Keratinocyte (primary cell): ENCODE measurements at regions not wholly inside any gene's neighbourhood (a gene's known extent, or its start where the extent isn't known, plus 50 kb on each side); places are given as distances from the start of the nearest gene placed in this dataset.

ENCODE experiments used
- DNase-seq: peaks from one replicate; pipeline ENCODE4 v3.0.0-alpha.2; 2011; ENCODE audit warnings: low read depth, missing footprints, low spot score
- FAIRE-seq: peaks from 2 replicates; lab custom pipeline; 2011; peaks lifted over from hg19 to GRCh38; lab: Jason Lieb, UNC
- H2AFZ ChIP-seq: 2 replicates; pipeline ENCODE4 v1.6.0; 2012; ENCODE audit warnings: low read length, control low read depth, inconsistent platforms; ENCODE audit not compliant: control insufficient read depth
- H3K27ac ChIP-seq: 2 replicates; pipeline ENCODE4 v1.5.1; 2011; ENCODE audit warnings: low read length; ENCODE audit not compliant: control insufficient read depth, insufficient read depth
- H3K27me3 ChIP-seq: 3 replicates; pipeline ENCODE4 v1.6.0; 2011; ENCODE audit warnings: low read length; ENCODE audit not compliant: control insufficient read depth, insufficient read depth; ENCODE audit errors: extremely low read depth
- H3K36me3 ChIP-seq, 2 experiments: 2 replicates in 1 of 2; 3 replicates in 1 of 2; pipeline ENCODE4 v1.5.1; 2011; ENCODE audit warnings: low read length in 2 of 2, mild to moderate bottlenecking in 1 of 2; ENCODE audit not compliant: control insufficient read depth in 2 of 2, insufficient read depth in 2 of 2; ENCODE audit errors: extremely low read depth in 1 of 2
- H3K4me1 ChIP-seq: 3 replicates; pipeline ENCODE4 v1.5.1; 2011; ENCODE audit warnings: low read length; ENCODE audit not compliant: control insufficient read depth, insufficient read depth; ENCODE audit errors: extremely low read depth
- H3K4me2 ChIP-seq: 3 replicates; pipeline ENCODE4 v1.6.0; 2011; ENCODE audit warnings: low read depth, low read length; ENCODE audit not compliant: control insufficient read depth, insufficient read depth; ENCODE audit errors: extremely low read depth
- H3K4me3 ChIP-seq, 3 experiments: fragments of 200-600 bp in 1 of 3; sonication (generic) in 1 of 3; 2 replicates in 2 of 3; 3 replicates in 1 of 3; pipeline ENCODE4 v1.5.1; 2011 to 2016; ENCODE audit warnings: low read length in 3 of 3, mild to moderate bottlenecking in 3 of 3, control low read depth in 2 of 3, inconsistent platforms in 1 of 3, low read depth in 1 of 3, mixed read lengths in 1 of 3, mixed run types in 1 of 3, moderate library complexity in 1 of 3; ENCODE audit not compliant: control insufficient read depth in 2 of 3, insufficient read depth in 2 of 3; ENCODE audit errors: extremely low read depth in 1 of 3
- H3K79me2 ChIP-seq: 2 replicates; pipeline ENCODE4 v1.6.0; 2012; ENCODE audit warnings: low read length; ENCODE audit not compliant: control insufficient read depth, insufficient read depth
- H3K9ac ChIP-seq: 3 replicates; pipeline ENCODE4 v1.6.0; 2011; ENCODE audit warnings: low read length; ENCODE audit not compliant: control insufficient read depth, insufficient read depth; ENCODE audit errors: extremely low read depth
- H3K9me1 ChIP-seq: 3 replicates; pipeline ENCODE4 v1.6.0; 2011; ENCODE audit warnings: low read length; ENCODE audit not compliant: control insufficient read depth, insufficient read depth; ENCODE audit errors: extremely low read depth
- H3K9me3 ChIP-seq: 2 replicates; pipeline ENCODE4 v1.5.1; 2012; ENCODE audit warnings: low read depth, low read length; ENCODE audit not compliant: control insufficient read depth
- H4K20me1 ChIP-seq: 3 replicates; pipeline ENCODE4 v1.6.0; 2011; ENCODE audit warnings: low read length; ENCODE audit not compliant: control insufficient read depth, insufficient read depth; ENCODE audit errors: extremely low read depth
- CTCF ChIP-seq, 3 experiments: IDR thresholded peaks in 1 of 3; conservative IDR thresholded peaks in 1 of 3; optimal IDR thresholded peaks in 1 of 3; 2 replicates in 2 of 3; 3 replicates in 1 of 3; pipeline versions ENCODE3 to v1.5.1; 2011; ENCODE audit warnings: low read length in 3 of 3, mild to moderate bottlenecking in 3 of 3, moderate library complexity in 2 of 3, control low read depth in 1 of 3, inconsistent platforms in 1 of 3; ENCODE audit not compliant: insufficient read depth in 2 of 3; ENCODE audit errors: extremely low read depth in 1 of 3
- EZH2 ChIP-seq: IDR thresholded peaks from one replicate; pipeline ENCODE4 v1.6.1; 2012; ENCODE audit warnings: inconsistent platforms, mild to moderate bottlenecking, low read length, moderate library complexity
- dilution Hi-C: fragments of 300-500 bp; cut with MboI; formaldehyde crosslinking; loops from one replicate; pipeline ENCODE4 v1.7.0; 2020; ENCODE audit warnings: low sequenced_read_pairs; ENCODE audit not compliant: extremely low pct_ligation_motif_present

GRCh38 chr4:1531683-1532548 lies 125.7 kb upstream of the NKX1-1 start:
- H2AFZ ChIP-seq: no peak overlapping the region
- DNase-seq (no peak), FAIRE-seq (no peak)
- H3K9me3 ChIP-seq: no peaks in the 10 kb centered on the region
- H3K27ac ChIP-seq: no peak overlapping the region
- no peaks in the 10 kb centered on the region for H4K20me1 ChIP-seq
- H3K27me3 ChIP-seq: peaks cover 49% of the 10 kb centered on the region
- H3K9me1 ChIP-seq: no peaks in the 10 kb centered on the region
- no peaks in the 10 kb centered on the region for H3K79me2 ChIP-seq
- dilution Hi-C loops: no loop called here
- H3K9ac ChIP-seq: no peak overlapping the region
- no peaks in the 10 kb centered on the region for H3K36me3 ChIP-seq
- no peak for TF ChIP-seq EZH2
- TF ChIP-seq CTCF (optimal IDR thresholded peaks at IDR 0.05 in 1 of 3, IDR thresholded peaks at IDR 0.05 in 1 of 3, conservative IDR thresholded peaks at IDR 0.05 in 1 of 3; ENCODE audit: extremely low read depth in 1 of 3, insufficient read depth in 2 of 3, low read length in 3 of 3): no peak
- H3K4me3 ChIP-seq: no peak overlapping the region
- no peaks in the 10 kb centered on the region for H3K4me1 ChIP-seq
- no peak overlapping the region for H3K4me2 ChIP-seq

GRCh38 chr4:1530356-1530755 lies 124.1 kb upstream of the NKX1-1 start:
- TF ChIP-seq EZH2: no peak
- TF ChIP-seq CTCF (optimal IDR thresholded peaks at IDR 0.05 in 1 of 3, IDR thresholded peaks at IDR 0.05 in 1 of 3, conservative IDR thresholded peaks at IDR 0.05 in 1 of 3; ENCODE audit: extremely low read depth in 1 of 3, insufficient read depth in 2 of 3, low read length in 3 of 3): no peak
- H3K79me2 ChIP-seq: no peaks in the 10 kb centered on the region
- H3K4me2 ChIP-seq: no peak overlapping the region
- no peak overlapping the region for H3K27ac ChIP-seq
- no peaks in the 10 kb centered on the region for H3K9me3 ChIP-seq
- H3K4me1 ChIP-seq: no peaks in the 10 kb centered on the region
- H3K4me3 ChIP-seq: no peak overlapping the region
- H3K9me1 ChIP-seq: no peaks in the 10 kb centered on the region
- no peak overlapping the region for H3K9ac ChIP-seq
- no peaks in the 10 kb centered on the region for H3K36me3 ChIP-seq
- DNase-seq (no peak), FAIRE-seq (no peak)
- no peak overlapping the region for H2AFZ ChIP-seq
- H3K27me3 ChIP-seq: peaks cover 48% of the 10 kb centered on the region
- H4K20me1 ChIP-seq: no peaks in the 10 kb centered on the region
- dilution Hi-C loops: no loop called here
